Prostate gland (tissue), 2 donors: ENCODE measurements at regions not wholly inside any gene's neighbourhood (a gene's known extent, or its start where the extent isn't known, plus 50 kb on each side); places are given as distances from the start of the nearest gene placed in this dataset.

Experiments
- DNase-seq: peaks from one replicate; pipeline ENCODE4 v3.0.0-alpha.2; 2019; ENCODE audit warnings: low spot score
- H3K27ac ChIP-seq, 2 donors: fragments of 200-600 bp; sonication (generic); 2 replicates each; pipeline ENCODE4 v1.5.1; 2017 to 2019
- H3K27me3 ChIP-seq: fragments of 200-600 bp; sonication (generic); replicated peaks from 2 replicates; pipeline ENCODE4 v1.5.1; 2019; ENCODE audit not compliant: insufficient read depth
- H3K36me3 ChIP-seq, 2 donors: fragments of 200-600 bp; sonication (generic); 1 replicate in 1 of 2; 2 replicates in 1 of 2; pipeline versions ENCODE4 v1.5.1 to v1.8.1; 2017 to 2019
- H3K4me1 ChIP-seq: fragments of 200-600 bp; sonication (generic); replicated peaks from 2 replicates; pipeline ENCODE4 v1.5.1; 2019
- H3K4me3 ChIP-seq, 2 donors: fragments of 200-600 bp; sonication (generic); 2 replicates each; pipeline ENCODE4 v1.5.1; 2017 to 2019
- H3K9me3 ChIP-seq: fragments of 200-600 bp; sonication (generic); 2 replicates; pipeline ENCODE4 v1.5.1; 2017
- CTCF ChIP-seq, 4 experiments: fragments of 200-600 bp in 2 of 4; fragments of 450-650 bp in 2 of 4; sonication (generic) in 2 of 4; IDR thresholded peaks; 1 replicate in 3 of 4; 2 replicates in 1 of 4; pipeline ENCODE4 v1.5.1; 2016 to 2019; ENCODE audit warnings: antibody characterized with exemption in 4 of 4, mild to moderate bottlenecking in 2 of 4, moderate library complexity in 2 of 4
- POLR2A ChIP-seq: fragments of 450-650 bp; IDR thresholded peaks from one replicate; pipeline ENCODE4 v1.6.1; 2016; ENCODE audit warnings: antibody characterized with exemption, mild to moderate bottlenecking
- POLR2AphosphoS5 ChIP-seq: sonication (generic); formaldehyde crosslinking; IDR thresholded peaks from one replicate; pipeline ENCODE4 v1.6.1; 2017; ENCODE audit warnings: antibody characterized with exemption
- WGBS: methylation state at CpG from one replicate; pipeline ENCODE4 v1.1.5; 2018; 5-methylcytosine and 5-hydroxymethylcytosine counted together
- intact Hi-C: fragments of 100-400 bp; cut with DNase I; formaldehyde crosslinking; loops from one replicate; pipeline ENCODE4 v1.14.2; 2022

- Histone ChIP-seq H3K4me1 (no peaks in the 10 kb centered on the region), H3K27me3 (no peaks in the 10 kb centered on the region), H3K36me3 (no peaks in the 10 kb centered on the region), H3K4me3 (no peak overlapping the region), H3K9me3 (no peaks in the 10 kb centered on the region), H3K27ac (no peak overlapping the region)
- 70% methylated on average over 1 of the region's 1 CpG for WGBS
- no peak for TF ChIP-seq POLR2AphosphoS5
- no peak for TF ChIP-seq CTCF (IDR thresholded peaks at IDR 0.05)
- no peak for TF ChIP-seq POLR2A
- no peak for DNase-seq
- intact Hi-C loops, result no loop called here
These were observed 215.6 kb downstream of the MAP2K6 start for GRCh38 chr17:69630056-69630635.

- no peaks in the 10 kb centered on the region for H3K4me1 ChIP-seq
- H3K36me3 ChIP-seq, result no peaks in the 10 kb centered on the region
- TF ChIP-seq CTCF (IDR thresholded peaks at IDR 0.05) (no peak), POLR2A (no peak), POLR2AphosphoS5 (no peak)
- DNase-seq, result no peak
- H3K27ac ChIP-seq, result no peak overlapping the region
- 44% methylated on average over 1 of the region's 1 CpG for WGBS
- no peaks in the 10 kb centered on the region for H3K27me3 ChIP-seq
- intact Hi-C loops, result no loop called here
- no peak overlapping the region for H3K4me3 ChIP-seq
- no peaks in the 10 kb centered on the region for H3K9me3 ChIP-seq
These were observed 220.3 kb downstream of the MAP2K6 start for GRCh38 chr17:69634844-69635243.

- 69% methylated on average over 4 of the region's 4 CpGs for WGBS
- H3K4me3 ChIP-seq, result no peak overlapping the region
- intact Hi-C loops, result no loop called here
These were observed 223.1 kb downstream of the MAP2K6 start for GRCh38 chr17:69637446-69638156.

GRCh38 chr17:69639096-69639495 is 224.6 kb downstream of the MAP2K6 start:
- no peak for DNase-seq
- Histone ChIP-seq H3K27ac (no peak overlapping the region), H3K27me3 (no peaks in the 10 kb centered on the region), H3K36me3 (no peaks in the 10 kb centered on the region), H3K9me3 (no peaks in the 10 kb centered on the region), H3K4me3 (no peak overlapping the region), H3K4me1 (no peaks in the 10 kb centered on the region)
- intact Hi-C loops, result no loop called here
- TF ChIP-seq POLR2A, result no peak
- TF ChIP-seq CTCF (IDR thresholded peaks at IDR 0.05), result no peak
- TF ChIP-seq POLR2AphosphoS5, result no peak
- WGBS, result 100% methylated on average over 1 of the region's 1 CpG

More at GRCh38 chr17:69637446-69638156, 223.1 kb downstream of the MAP2K6 start:
- DNase-seq, result no peak
- Histone ChIP-seq H3K27me3 (no peaks in the 10 kb centered on the region), H3K27ac (no peak overlapping the region), H3K36me3 (no peaks in the 10 kb centered on the region), H3K4me1 (no peaks in the 10 kb centered on the region), H3K9me3 (no peaks in the 10 kb centered on the region)
- TF ChIP-seq POLR2A (no peak), POLR2AphosphoS5 (no peak), CTCF (IDR thresholded peaks at IDR 0.05) (no peak)

GRCh38 chr17:69640073-69640472 is 225.6 kb downstream of the MAP2K6 start:
- H3K27me3 ChIP-seq, result no peaks in the 10 kb centered on the region
- H3K4me3 ChIP-seq, result no peak overlapping the region
- no peak for DNase-seq
- no peaks in the 10 kb centered on the region for H3K36me3 ChIP-seq
- no peak for TF ChIP-seq POLR2AphosphoS5
- TF ChIP-seq CTCF (IDR thresholded peaks at IDR 0.05), result no peak
- TF ChIP-seq POLR2A, result no peak
- intact Hi-C loops, result no loop called here
- H3K4me1 ChIP-seq, result no peaks in the 10 kb centered on the region
- no peaks in the 10 kb centered on the region for H3K9me3 ChIP-seq
- 52% methylated on average over 3 of the region's 3 CpGs for WGBS
- H3K27ac ChIP-seq, result no peak overlapping the region
